OCI-LY3 (cell line): ENCODE measurements at regions not wholly inside any gene's neighbourhood (a gene's known extent, or its start where the extent isn't known, plus 50 kb on each side); places are given as distances from the start of the nearest gene placed in this dataset.

Source experiments
- CTCF ChIP-seq: fragments of 200-600, 300-600 bp; sonication (generic); IDR thresholded peaks from 2 replicates; pipeline ENCODE4 v1.5.1; 2014; ENCODE audit warnings: antibody characterized with exemption, low read length, low read depth
- EZH2phosphoT487 ChIP-seq: fragments of 200-600 bp; shearing (Covaris generic); IDR thresholded peaks from 2 replicates; pipeline ENCODE4 v1.6.1; 2018; ENCODE audit warnings: antibody characterized with exemption, mixed run types, low read depth

GRCh38 chr10:80705899-80706298 is 168.2 kb downstream of the SH2D4B start:
- TF ChIP-seq CTCF (no peak), EZH2phosphoT487 (no peak)
